Umbilical cord (tissue), 1 donor: ENCODE measurements at regions not wholly inside any gene's neighbourhood (a gene's known extent, or its start where the extent isn't known, plus 50 kb on each side); places are given as distances from the start of the nearest gene placed in this dataset.
"Not testable (repeated sequence)": the region's sequence is repeated elsewhere in the genome, so short reads cannot be mapped to it uniquely, and the experiment has no call there.

Source experiments
- DNase-seq: peaks from one replicate; pipeline ENCODE4 v3.0.0-alpha.2; 2015; ENCODE audit warnings: low spot score

- no peak for DNase-seq
These were observed 204.8 kb downstream of the KCNK2 start for GRCh38 chr1:215287362-215287761.

DNA sequence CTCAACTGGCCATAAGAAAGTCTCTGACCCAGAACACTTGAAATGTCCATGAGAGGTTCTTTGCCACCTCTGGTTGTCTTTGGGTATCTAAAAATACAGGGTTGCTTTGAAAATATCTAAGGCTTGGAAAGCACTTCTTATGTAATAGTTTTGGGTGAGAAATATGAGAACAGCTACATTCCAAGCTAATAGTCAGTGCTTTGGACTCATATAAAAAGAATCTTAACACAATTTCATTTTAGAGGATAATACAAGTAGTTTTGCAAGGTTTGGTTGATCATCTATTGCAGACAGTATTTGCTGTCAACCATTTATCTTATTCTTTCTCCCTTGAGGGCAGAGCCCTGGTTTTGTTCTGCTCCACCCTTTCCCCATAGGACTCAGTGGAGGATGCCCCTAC is 207.5 kb downstream of the KCNK2 start:
- DNase-seq: no peak

GRCh38 chr1:215292932-215293331 is 210.4 kb downstream of the KCNK2 start:
- DNase-seq: no peak

DNA sequence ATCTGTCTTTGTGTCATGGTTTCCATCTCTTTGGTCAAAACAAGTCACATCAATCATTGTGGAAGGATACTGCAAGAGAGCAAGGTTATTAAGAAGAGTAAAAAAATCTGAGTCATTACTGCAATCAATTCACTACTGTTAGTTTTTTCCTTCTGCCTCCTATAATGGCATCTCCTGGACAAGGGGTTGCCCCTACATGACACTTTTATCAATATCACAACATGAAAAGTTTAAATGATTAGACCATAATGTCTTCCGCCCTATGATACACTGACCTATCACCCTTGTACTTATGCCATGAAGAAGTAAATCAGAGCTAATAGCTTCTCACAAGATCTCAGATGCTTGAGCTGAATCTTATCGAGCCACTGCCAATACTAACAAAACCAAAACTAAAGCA is 223.9 kb downstream of the KCNK2 start:
- no peak for DNase-seq

- DNase-seq: no peak
These were observed 239.3 kb downstream of the KCNK2 start for GRCh38 chr1:215321802-215322201.

DNA sequence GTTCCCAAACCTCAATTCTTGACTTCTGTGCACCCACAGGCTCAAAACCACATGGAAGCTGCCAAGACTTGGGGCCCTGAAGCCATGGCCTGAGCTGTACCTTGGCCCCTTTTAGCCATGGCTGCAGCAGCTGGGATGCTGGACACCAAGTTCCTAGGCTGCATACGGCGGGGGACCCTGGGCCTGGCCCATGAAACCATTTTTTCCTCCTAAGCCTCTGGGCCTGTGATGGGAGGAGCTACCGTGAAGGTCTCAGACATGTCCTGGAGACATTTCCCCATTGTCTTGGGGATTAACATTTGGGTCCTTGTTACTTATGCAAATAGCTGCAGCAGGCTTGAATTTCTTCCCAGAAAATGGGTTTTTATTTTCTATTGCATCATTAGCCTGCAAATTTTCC is 241.5 kb downstream of the KCNK2 start:
- DNase-seq: not testable (repeated sequence)

DNA sequence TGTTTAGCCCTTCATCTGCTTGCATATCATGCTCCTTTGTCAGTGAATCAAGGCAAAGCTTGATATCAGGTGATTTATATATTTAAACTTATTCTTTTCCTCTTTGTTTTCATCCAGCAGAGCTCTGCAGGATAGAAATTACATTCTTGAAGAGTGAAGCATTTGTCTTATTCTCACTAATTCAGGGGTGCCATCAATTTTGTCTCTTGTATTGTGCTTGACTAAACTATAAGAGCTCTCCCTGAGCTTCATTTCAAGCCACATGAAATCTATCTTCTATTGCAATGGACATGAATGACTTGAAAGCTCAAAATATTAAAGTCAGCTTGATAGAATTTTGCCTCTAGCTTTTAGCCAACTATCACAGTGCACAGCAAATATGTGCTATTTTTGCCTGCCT is 236.7 kb upstream of the KCTD3 start:
- no peak for DNase-seq

DNA sequence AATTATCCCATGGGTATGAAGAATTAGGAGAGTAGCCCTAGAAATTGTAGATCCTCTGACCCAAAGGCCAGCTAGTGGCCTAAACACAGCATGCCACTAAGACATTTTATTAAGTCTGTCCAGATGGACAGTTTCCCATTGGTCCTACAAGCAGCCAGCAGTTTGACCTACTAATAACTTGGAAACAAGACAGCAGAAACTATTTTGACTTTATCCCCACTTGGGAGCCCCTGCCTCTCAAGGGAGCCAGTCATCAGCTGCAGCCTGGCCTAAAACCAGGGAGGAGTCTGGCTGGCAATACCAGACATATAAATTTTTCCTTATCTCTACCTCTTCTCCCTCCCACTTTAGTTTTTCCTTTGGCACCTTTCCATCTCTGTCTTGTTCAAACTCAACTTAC is 222.6 kb upstream of the KCTD3 start:
- peak; percentile 51 for DNase-seq

GRCh38 chr1:215345208-215345607 is 221.9 kb upstream of the KCTD3 start:
- no peak for DNase-seq

GRCh38 chr1:215345766-215346165 is 221.3 kb upstream of the KCTD3 start:
- no peak for DNase-seq

GRCh38 chr1:215357901-215358300 is 209.2 kb upstream of the KCTD3 start:
- DNase-seq: no peak

DNA sequence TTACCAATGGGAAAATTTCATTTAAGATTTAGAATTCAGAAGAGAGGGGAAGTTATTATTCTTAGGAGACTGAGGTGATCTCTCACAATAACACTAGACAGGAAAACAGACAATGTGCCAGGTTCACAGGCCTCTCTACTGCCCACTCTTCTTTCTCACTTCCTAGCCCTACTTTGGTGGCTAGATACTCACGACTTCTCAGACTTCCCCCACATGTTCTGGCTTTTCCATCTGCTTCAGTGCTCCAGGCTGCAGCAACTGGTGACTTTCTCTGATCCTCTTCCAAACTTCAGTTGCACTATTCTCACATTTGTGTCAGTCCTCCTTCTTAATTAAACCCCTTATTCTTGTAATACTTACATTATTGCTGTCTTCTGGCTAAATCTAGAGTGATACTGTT is 208.7 kb upstream of the KCTD3 start:
- no peak for DNase-seq

DNA sequence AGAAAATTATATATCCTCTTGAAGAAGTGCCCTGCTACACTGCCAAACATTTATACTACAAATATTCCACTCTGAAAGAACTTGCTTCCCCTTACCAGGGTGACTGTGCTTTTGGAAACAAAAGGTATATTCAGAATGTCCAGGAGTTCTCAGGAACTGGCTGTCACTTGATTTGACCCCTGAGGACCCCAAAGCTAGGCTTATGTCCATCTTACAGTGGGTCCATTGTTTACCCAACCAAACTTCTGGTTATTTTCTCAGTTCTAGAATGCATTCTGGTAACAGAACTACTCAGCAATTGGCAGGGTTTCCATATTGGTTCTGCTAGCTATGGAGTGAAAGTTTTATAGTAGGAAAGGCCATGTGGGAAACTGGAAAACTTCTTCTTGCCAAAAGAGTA is 207.1 kb upstream of the KCTD3 start:
- DNase-seq: no peak

GRCh38 chr1:215360758-215361157 is 206.3 kb upstream of the KCTD3 start:
- no peak for DNase-seq

- peak; percentile 42 for DNase-seq
These were observed 191.7 kb upstream of the KCTD3 start for GRCh38 chr1:215375381-215375780.

DNA sequence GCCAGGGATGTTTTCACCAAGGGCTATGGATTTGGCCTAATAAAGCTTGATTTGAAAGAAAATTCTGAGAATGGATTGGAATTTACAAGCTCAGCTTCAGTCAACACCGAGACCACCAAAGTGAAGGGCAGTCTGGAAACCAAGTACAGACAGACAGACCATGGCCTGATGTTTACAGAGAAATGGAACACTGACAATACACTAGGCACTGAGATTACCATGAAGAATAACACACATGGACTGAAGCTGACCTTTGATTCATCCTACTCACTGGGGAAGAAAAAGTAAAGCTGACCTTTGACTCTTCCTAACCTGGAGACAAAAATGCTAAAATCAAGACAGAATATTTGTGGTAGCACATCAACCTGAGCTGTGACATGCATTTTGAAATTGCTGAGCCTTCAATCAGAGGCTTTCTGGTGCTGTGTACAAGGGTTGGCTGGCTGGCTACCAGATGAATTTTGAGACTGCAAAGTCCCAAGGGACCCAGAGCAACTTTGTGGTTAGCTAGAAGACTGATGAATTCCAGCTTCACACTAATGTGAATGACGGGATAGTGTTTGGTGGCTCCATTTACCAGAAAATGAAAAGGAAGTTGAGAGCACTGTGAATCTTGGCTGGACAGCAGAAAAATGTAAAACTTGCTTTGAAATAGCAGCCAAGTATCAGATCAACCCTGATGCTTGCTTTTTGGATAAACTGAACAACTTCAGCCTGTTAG is 190.4 kb upstream of the KCTD3 start:
- peak; percentile 34 for DNase-seq

DNA sequence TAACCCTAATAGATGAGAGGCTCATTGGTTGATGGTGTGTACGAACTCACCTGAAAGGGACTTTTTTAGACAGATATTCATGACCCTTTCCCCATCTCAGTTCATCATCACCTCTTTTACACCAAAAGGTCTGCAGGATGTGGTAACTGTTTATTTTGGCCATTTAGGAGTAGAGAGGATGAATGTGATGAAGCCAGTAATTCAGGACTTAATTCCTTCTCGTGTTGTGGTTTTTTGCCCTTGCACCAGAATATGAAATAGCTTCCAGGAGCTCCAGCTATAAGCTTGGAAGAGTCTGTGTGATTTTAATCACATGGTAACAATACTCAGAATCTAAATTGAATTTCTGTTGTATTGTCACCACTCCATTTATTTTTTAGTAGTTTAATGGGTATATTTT is 189.4 kb upstream of the KCTD3 start:
- DNase-seq: no peak

DNA sequence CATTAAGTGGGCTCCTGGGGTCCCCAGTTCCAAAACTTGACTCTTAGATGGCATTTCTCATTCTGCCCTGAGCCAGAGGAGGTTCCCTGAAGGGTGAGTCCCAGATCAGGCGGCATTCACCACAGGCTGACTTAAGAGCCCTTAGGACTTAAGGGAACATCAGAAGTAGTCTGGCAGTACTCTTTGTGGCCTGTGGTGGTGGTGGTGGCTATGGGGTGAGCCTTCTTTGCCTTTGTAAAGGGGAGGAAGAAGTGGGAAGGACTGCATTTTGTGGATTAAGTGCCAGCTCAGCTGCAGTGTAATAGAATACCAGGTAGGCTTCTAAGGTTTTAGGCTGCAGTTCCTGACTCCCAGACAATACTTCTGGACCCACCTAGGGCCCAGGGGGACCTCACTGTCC is 186.5 kb upstream of the KCTD3 start:
- no peak for DNase-seq

- DNase-seq: no peak
These were observed 173.6 kb upstream of the KCTD3 start for GRCh38 chr1:215393476-215393875.

DNA sequence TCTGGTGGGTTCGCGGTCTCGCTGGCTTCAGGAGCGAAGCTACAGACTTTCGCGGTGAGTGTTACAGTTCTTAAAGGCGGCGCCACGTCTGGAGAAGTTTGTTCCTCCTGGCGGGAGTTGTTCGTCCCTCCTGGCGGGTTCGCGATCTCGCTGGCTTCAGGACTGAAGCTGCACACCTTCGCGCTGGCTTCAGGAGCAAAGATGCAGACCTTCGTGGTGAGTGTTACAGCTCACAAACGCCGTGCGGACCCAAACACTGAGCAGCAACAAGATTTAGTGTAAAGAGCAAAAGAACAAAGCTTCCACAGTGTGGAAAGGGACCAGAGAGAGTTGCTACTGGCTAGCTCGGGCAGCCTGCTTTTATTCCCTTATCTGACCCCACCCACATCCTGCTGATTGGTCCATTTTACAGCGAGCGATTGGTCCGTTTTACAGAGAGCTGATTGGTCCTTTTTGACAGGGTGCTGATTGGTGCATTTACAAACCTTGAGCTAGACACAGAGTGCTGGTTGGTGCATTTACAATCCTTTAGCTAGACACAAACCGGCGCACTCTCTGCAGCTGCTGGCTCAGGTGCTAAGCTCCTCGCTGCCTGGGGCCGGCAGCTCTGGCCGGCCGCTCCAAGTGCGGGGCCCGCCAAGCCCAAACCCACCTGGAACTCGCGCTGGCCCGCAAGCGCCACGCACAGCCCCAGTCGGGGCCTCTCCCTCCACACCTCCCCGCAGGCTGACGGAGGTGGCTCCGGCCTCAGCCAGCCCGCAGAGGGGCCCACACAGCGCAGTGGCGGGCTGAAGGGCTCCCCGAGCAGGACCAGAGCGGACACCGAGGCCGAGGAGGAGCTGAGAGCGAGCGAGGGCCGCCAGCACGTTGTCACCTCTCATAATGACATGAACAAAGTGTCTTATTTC is 172.8 kb upstream of the KCTD3 start:
- DNase-seq: no peak

DNA sequence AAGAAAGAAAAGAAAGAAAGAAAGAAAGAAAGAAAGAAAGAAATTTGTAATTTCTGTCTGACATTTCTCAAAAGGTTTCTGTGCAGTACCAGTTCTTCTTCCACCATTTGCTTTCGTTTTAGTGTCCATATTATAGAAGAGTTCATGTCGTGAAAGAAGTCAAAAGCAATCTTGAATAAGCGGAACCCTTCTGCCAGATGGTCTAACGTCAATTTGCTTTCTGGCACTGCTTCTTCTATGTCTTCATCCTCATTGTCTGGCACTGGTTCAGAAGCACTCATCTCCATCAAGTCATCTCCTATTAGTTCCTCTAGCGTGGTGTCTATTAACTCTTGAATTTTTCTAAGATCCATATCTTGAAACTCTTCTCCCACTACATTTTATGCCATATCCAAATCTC is 170.0 kb upstream of the KCTD3 start:
- DNase-seq: no peak

- DNase-seq: no peak
These were observed 169.3 kb upstream of the KCTD3 start for GRCh38 chr1:215397843-215398242.

GRCh38 chr1:215399787-215400186 is 167.3 kb upstream of the KCTD3 start:
- DNase-seq: no peak
